Ovary (tissue), 3 donors: ENCODE measurements at regions not wholly inside any gene's neighbourhood (a gene's known extent, or its start where the extent isn't known, plus 50 kb on each side); places are given as distances from the start of the nearest gene placed in this dataset.

ENCODE experiments used
- POLR2A ChIP-seq: fragments of 450-650 bp; IDR thresholded peaks from one replicate; pipeline ENCODE4 v1.6.1; 2017; ENCODE audit warnings: antibody characterized with exemption, mild to moderate bottlenecking, moderate library complexity
- TF ChIP-seq, protein P1 (sequence below), 3 donors: fragments of 450-650 bp in 2 of 3; fragments of 200-600 bp in 1 of 3; IDR thresholded peaks; one replicate each; pipeline versions ENCODE4 v1.5.1 to v1.8.0; 2016 to 2022; ENCODE audit warnings: antibody characterized with exemption in 3 of 3, mild to moderate bottlenecking in 1 of 3
- donor health status: DM: no; HTN: no; CAD: no.

DNA sequence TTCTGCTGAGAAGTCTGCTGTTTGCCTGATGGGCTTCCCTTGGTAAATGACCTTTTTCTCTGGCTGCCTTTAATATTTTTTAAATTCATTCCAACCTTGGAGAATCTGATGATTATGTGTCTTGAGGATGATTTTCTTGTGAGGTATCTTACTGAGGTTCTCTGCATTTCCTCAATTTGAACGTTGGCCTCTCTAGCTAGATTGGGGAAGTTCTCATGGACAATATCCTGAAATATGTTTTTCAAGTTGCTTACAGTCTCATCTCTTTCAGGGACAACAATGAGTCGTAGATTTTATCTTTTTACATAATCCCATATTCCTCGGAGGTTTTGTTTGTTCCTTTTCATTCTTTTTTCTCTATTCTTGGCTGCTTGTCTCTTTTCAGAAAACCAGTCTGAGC lies 208.4 kb downstream of the KIF20B start:
- TF ChIP-seq, protein P1, sequence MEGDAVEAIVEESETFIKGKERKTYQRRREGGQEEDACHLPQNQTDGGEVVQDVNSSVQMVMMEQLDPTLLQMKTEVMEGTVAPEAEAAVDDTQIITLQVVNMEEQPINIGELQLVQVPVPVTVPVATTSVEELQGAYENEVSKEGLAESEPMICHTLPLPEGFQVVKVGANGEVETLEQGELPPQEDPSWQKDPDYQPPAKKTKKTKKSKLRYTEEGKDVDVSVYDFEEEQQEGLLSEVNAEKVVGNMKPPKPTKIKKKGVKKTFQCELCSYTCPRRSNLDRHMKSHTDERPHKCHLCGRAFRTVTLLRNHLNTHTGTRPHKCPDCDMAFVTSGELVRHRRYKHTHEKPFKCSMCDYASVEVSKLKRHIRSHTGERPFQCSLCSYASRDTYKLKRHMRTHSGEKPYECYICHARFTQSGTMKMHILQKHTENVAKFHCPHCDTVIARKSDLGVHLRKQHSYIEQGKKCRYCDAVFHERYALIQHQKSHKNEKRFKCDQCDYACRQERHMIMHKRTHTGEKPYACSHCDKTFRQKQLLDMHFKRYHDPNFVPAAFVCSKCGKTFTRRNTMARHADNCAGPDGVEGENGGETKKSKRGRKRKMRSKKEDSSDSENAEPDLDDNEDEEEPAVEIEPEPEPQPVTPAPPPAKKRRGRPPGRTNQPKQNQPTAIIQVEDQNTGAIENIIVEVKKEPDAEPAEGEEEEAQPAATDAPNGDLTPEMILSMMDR (IDR thresholded peaks at IDR 0.05) = no peak
- TF ChIP-seq POLR2A = no peak
